CD4-positive, CD25-positive, alpha-beta regulatory T cell (primary cell): ENCODE measurements at regions not wholly inside any gene's neighbourhood (a gene's known extent, or its start where the extent isn't known, plus 50 kb on each side); places are given as distances from the start of the nearest gene placed in this dataset.

ENCODE experiments used
- ATAC-seq, 2 donors: fragments of 150-1000 bp; cut with Tn5 transposase; one replicate each; pipeline ENCODE4 v1.10.0; 2021; ENCODE audit warnings: low read depth in 2 of 2, moderate number of reproducible peaks in 2 of 2, moderate library complexity in 1 of 2
- DNase-seq, 3 donors: peaks; one replicate each; pipeline versions ENCODE4 v3.0.0 to v3.0.0-alpha.2; 2012 to 2022; ENCODE audit warnings: mixed read lengths in 1 of 3
- H3K27ac ChIP-seq: one replicate; pipeline ENCODE4 v1.7.0; 2013; ENCODE audit warnings: mild to moderate bottlenecking, low read length; ENCODE audit not compliant: insufficient read depth, poor library complexity, severe bottlenecking
- H3K27me3 ChIP-seq: one replicate; pipeline ENCODE4 v1.7.0; 2013; ENCODE audit warnings: low read length; ENCODE audit not compliant: control insufficient read depth, insufficient read depth
- H3K36me3 ChIP-seq: one replicate; pipeline ENCODE4 v1.7.0; 2013; ENCODE audit warnings: mild to moderate bottlenecking, low read length, moderate library complexity; ENCODE audit not compliant: control insufficient read depth, insufficient read depth
- H3K4me1 ChIP-seq: 2 replicates; pipeline ENCODE4 v1.7.0; 2013; ENCODE audit warnings: mild to moderate bottlenecking, low read length; ENCODE audit not compliant: insufficient read depth, control insufficient read depth, poor library complexity, severe bottlenecking
- H3K4me3 ChIP-seq: one replicate; pipeline ENCODE4 v1.7.0; 2013; ENCODE audit warnings: low read depth, mild to moderate bottlenecking, low read length, moderate library complexity
- H3K9me3 ChIP-seq, 2 experiments: 1 replicate in 1 of 2; 2 replicates in 1 of 2; pipeline ENCODE4 v1.7.0; 2013; ENCODE audit warnings: low read length in 2 of 2, mild to moderate bottlenecking in 1 of 2, moderate library complexity in 1 of 2; ENCODE audit not compliant: control insufficient read depth in 2 of 2
- H3K27ac Mint-ChIP-seq, 3 donors: one replicate each; pipeline ENCODE4 v1.8.0; 2020 to 2022; ENCODE audit warnings: mild to moderate bottlenecking in 3 of 3, mixed read lengths in 3 of 3, moderate library complexity in 2 of 3
- H3K27me3 Mint-ChIP-seq: one replicate; pipeline ENCODE4 v1.8.0; 2022; ENCODE audit warnings: mild to moderate bottlenecking, mixed read lengths
- H3K36me3 Mint-ChIP-seq: one replicate; pipeline ENCODE4 v1.8.0; 2020; ENCODE audit warnings: mixed read lengths
- H3K4me1 Mint-ChIP-seq, 4 donors: one replicate each; pipeline ENCODE4 v1.8.0; 2020 to 2022; ENCODE audit warnings: mixed read lengths in 4 of 4, mild to moderate bottlenecking in 1 of 4
- H3K4me3 Mint-ChIP-seq, 4 donors: one replicate each; pipeline ENCODE4 v1.8.0; 2020 to 2022; ENCODE audit warnings: mild to moderate bottlenecking in 4 of 4, mixed read lengths in 4 of 4, moderate library complexity in 3 of 4
- H3K9me3 Mint-ChIP-seq, 7 donors: one replicate each; pipeline ENCODE4 v1.8.0; 2020 to 2022; ENCODE audit warnings: mixed read lengths in 7 of 7, mild to moderate bottlenecking in 3 of 7, moderate library complexity in 2 of 7

- no peaks in the 10 kb centered on the region for H3K9me3 ChIP-seq
- H3K27me3 ChIP-seq: no peaks in the 10 kb centered on the region
- H3K4me1 Mint-ChIP-seq: no peaks in the 10 kb centered on the region
- peaks cover 0 to 2% (median 0%) of the 10 kb centered on the region in 7 donors for H3K9me3 Mint-ChIP-seq
- H3K4me3 ChIP-seq: no peak overlapping the region
- no peak overlapping the region for H3K27ac ChIP-seq
- no peak for DNase-seq
- no peak for ATAC-seq
- no peaks in the 10 kb centered on the region for H3K36me3 ChIP-seq
- H3K4me3 Mint-ChIP-seq: no peak overlapping the region
- H3K4me1 ChIP-seq: no peaks in the 10 kb centered on the region
- peaks cover 6% of the 10 kb centered on the region for H3K27me3 Mint-ChIP-seq
- no peak overlapping the region for H3K27ac Mint-ChIP-seq
- H3K36me3 Mint-ChIP-seq: no peaks in the 10 kb centered on the region
Observed at GRCh38 chr11:35887737-35888136, 56.1 kb upstream of the LDLRAD3 start.

- DNase-seq (no peak), ATAC-seq (no peak)
- Mint-ChIP-seq H3K4me3 (no peak overlapping the region), H3K36me3 (no peaks in the 10 kb centered on the region), H3K4me1 (no peaks in the 10 kb centered on the region), H3K27ac (no peak overlapping the region), H3K9me3 (peaks cover 0 to 2% (median 0%) of the 10 kb centered on the region in 7 donors), H3K27me3 (peaks cover 6% of the 10 kb centered on the region)
- no peaks in the 10 kb centered on the region for H3K36me3 ChIP-seq
- no peaks in the 10 kb centered on the region for H3K4me1 ChIP-seq
- no peaks in the 10 kb centered on the region for H3K27me3 ChIP-seq
- H3K27ac ChIP-seq: no peak overlapping the region
- no peaks in the 10 kb centered on the region for H3K9me3 ChIP-seq
- no peak overlapping the region for H3K4me3 ChIP-seq
Observed at GRCh38 chr11:35888961-35889360, 54.9 kb upstream of the LDLRAD3 start.

- no peaks in the 10 kb centered on the region for H3K4me1 Mint-ChIP-seq
- DNase-seq: no peak
- H3K4me3 Mint-ChIP-seq: no peak overlapping the region
- H3K27me3 Mint-ChIP-seq: peaks cover 5% of the 10 kb centered on the region
- H3K27me3 ChIP-seq: no peaks in the 10 kb centered on the region
- no peaks in the 10 kb centered on the region for H3K9me3 ChIP-seq
- ATAC-seq: no peak
- no peaks in the 10 kb centered on the region for H3K4me1 ChIP-seq
- H3K9me3 Mint-ChIP-seq: peaks cover 0 to 5% (median 0%) of the 10 kb centered on the region in 7 donors
- no peak overlapping the region for H3K27ac Mint-ChIP-seq
- no peak overlapping the region for H3K27ac ChIP-seq
- no peak overlapping the region for H3K4me3 ChIP-seq
- H3K36me3 ChIP-seq: no peaks in the 10 kb centered on the region
- H3K36me3 Mint-ChIP-seq: no peaks in the 10 kb centered on the region
Observed at GRCh38 chr11:35891096-35891495, 52.8 kb upstream of the LDLRAD3 start.

- ATAC-seq (no peak), DNase-seq (no peak)
- peaks cover 0 to 5% (median 0%) of the 10 kb centered on the region in 7 donors for H3K9me3 Mint-ChIP-seq
- no peak overlapping the region for H3K4me3 ChIP-seq
- H3K36me3 ChIP-seq: no peaks in the 10 kb centered on the region
- no peaks in the 10 kb centered on the region for H3K36me3 Mint-ChIP-seq
- no peak overlapping the region for H3K27ac ChIP-seq
- H3K27ac Mint-ChIP-seq: no peak overlapping the region
- no peaks in the 10 kb centered on the region for H3K27me3 Mint-ChIP-seq
- H3K9me3 ChIP-seq: no peaks in the 10 kb centered on the region
- no peaks in the 10 kb centered on the region for H3K4me1 ChIP-seq
- no peaks in the 10 kb centered on the region for H3K4me1 Mint-ChIP-seq
- no peaks in the 10 kb centered on the region for H3K27me3 ChIP-seq
- no peak overlapping the region for H3K4me3 Mint-ChIP-seq
Observed at GRCh38 chr11:35892166-35892565, 51.7 kb upstream of the LDLRAD3 start.

GRCh38 chr11:35893796-35894475 lies 49.9 kb upstream of the LDLRAD3 start:
- H3K4me3 ChIP-seq: no peak overlapping the region

More at GRCh38 chr11:35893796-35894475, 49.9 kb upstream of the LDLRAD3 start:
- H3K36me3 ChIP-seq: no peaks in the 10 kb centered on the region
- Mint-ChIP-seq H3K27me3 (no peaks in the 10 kb centered on the region), H3K36me3 (no peaks in the 10 kb centered on the region), H3K9me3 (peaks cover 0 to 5% (median 0%) of the 10 kb centered on the region in 7 donors), H3K4me1 (no peaks in the 10 kb centered on the region), H3K4me3 (no peak overlapping the region), H3K27ac (no peak overlapping the region)
- no peaks in the 10 kb centered on the region for H3K4me1 ChIP-seq
- no peaks in the 10 kb centered on the region for H3K9me3 ChIP-seq
- no peak for ATAC-seq
- no peaks in the 10 kb centered on the region for H3K27me3 ChIP-seq
- no peak for DNase-seq
- no peak overlapping the region for H3K27ac ChIP-seq
